Hepatocyte (in vitro differentiated cells): ENCODE measurements at regions not wholly inside any gene's neighbourhood (a gene's known extent, or its start where the extent isn't known, plus 50 kb on each side); places are given as distances from the start of the nearest gene placed in this dataset.
A peak's percentile ranks its signal among the peaks of the same experiment; 100 is the strongest.

Experiments
- DNase-seq: peaks from one replicate; pipeline ENCODE4 v3.0.0-alpha.2; 2016; ENCODE audit warnings: low spot score
- H2AFZ ChIP-seq: fragments of 200-600 bp; sonication (generic); 2 replicates; pipeline ENCODE4 v1.6.0; 2016; ENCODE audit warnings: antibody characterized with exemption, mild to moderate bottlenecking
- H3K27ac ChIP-seq: fragments of 200-600 bp; sonication (generic); 2 replicates; pipeline ENCODE4 v1.5.1; 2016; ENCODE audit warnings: mild to moderate bottlenecking
- H3K27me3 ChIP-seq: fragments of 200-600 bp; sonication (generic); 2 replicates; pipeline ENCODE4 v1.6.1; 2016
- H3K36me3 ChIP-seq: fragments of 200-600 bp; sonication (generic); replicated peaks from 2 replicates; pipeline ENCODE4 v1.5.1; 2016; ENCODE audit warnings: low read depth; ENCODE audit not compliant: insufficient read depth
- H3K4me1 ChIP-seq: fragments of 200-600 bp; sonication (generic); 2 replicates; pipeline ENCODE4 v1.5.1; 2016; ENCODE audit warnings: mild to moderate bottlenecking, moderate library complexity; ENCODE audit not compliant: insufficient read depth
- H3K4me2 ChIP-seq: fragments of 200-600 bp; sonication (generic); 2 replicates; pipeline ENCODE4 v1.6.0; 2016
- H3K4me3 ChIP-seq: fragments of 200-600 bp; sonication (generic); 2 replicates; pipeline ENCODE4 v1.5.1; 2016; ENCODE audit warnings: mild to moderate bottlenecking
- H3K79me2 ChIP-seq: fragments of 200-600 bp; sonication (generic); 2 replicates; pipeline ENCODE4 v1.6.0; 2017; ENCODE audit warnings: mild to moderate bottlenecking
- H3K9me2 ChIP-seq: fragments of 200-600 bp; sonication (generic); replicated peaks from 2 replicates; pipeline ENCODE4 v1.6.0; 2017; ENCODE audit warnings: mild to moderate bottlenecking; ENCODE audit not compliant: insufficient read depth
- H3K9me3 ChIP-seq: fragments of 200-600 bp; sonication (generic); 2 replicates; pipeline ENCODE4 v1.5.1; 2016; ENCODE audit warnings: low read depth, mild to moderate bottlenecking
- H4K20me1 ChIP-seq: fragments of 200-600 bp; sonication (generic); 2 replicates; pipeline ENCODE4 v1.6.0; 2016; ENCODE audit warnings: mild to moderate bottlenecking; ENCODE audit not compliant: insufficient read depth, poor library complexity, severe bottlenecking
- EZH2 ChIP-seq: fragments of 200-600 bp; sonication (generic); IDR thresholded peaks from 2 replicates; pipeline ENCODE4 v1.6.1; 2016; ENCODE audit warnings: antibody characterized with exemption, mild to moderate bottlenecking, borderline replicate concordance
- EZH2phosphoT487 ChIP-seq: fragments of 200-600 bp; sonication (generic); IDR thresholded peaks from one replicate; pipeline ENCODE4 v1.6.1; 2018; ENCODE audit warnings: antibody characterized with exemption, mild to moderate bottlenecking, low read depth, moderate library complexity; ENCODE audit not compliant: unreplicated experiment, severe bottlenecking
- WGBS: methylation state at CpG from one replicate; pipeline ENCODE4 v1.1.6; 2016; ENCODE audit warnings: low lambda C conversion rate; ENCODE audit errors: missing lambda C conversion rate; 5-methylcytosine and 5-hydroxymethylcytosine counted together
- TF ChIP-seq, protein P1 (sequence below): fragments of 200-600 bp; sonication (generic); IDR thresholded peaks from 2 replicates; pipeline ENCODE4 v1.5.1; 2016; ENCODE audit warnings: antibody characterized with exemption, mild to moderate bottlenecking; ENCODE audit not compliant: poor library complexity

DNA sequence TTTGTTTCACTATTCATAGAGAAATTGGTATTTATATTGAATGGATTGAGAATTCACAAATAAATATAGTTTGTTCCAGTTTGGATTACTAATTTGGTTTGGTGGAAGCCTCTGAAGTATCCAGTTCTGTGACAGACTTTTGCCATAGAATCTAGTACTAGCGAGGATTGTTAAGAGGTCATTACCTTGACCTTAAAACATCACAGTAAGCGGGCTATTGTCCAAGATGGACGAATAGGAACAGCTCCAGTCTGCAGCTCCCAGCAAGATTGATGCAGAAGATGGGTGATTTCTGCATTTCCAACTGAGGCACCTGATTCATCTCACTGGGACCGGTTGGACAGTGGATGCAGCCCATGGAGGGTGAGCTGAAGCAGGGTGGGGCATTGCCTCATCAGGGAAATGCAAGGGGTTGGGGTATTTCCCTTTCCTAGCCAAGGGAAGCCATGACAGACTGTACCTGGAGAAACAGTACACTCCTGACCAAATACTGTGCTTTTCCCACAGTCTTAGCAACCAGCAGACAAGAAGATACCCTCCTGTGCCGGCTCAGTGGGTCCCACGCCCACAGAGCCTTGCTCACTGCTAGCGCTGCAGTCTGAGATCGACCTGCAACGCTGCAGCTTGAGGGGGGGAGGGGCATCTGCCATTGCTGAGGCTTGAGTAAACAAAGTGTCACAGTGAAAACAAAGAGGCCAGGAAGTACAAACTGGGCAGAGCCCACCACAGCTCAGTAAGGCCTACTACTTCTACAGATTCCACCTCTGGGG lies 66.4 kb upstream of the NEDD9 start:
- Histone ChIP-seq H3K27me3 (no peaks in the 10 kb centered on the region), H3K27ac (peak overlapping the region; percentile 72), H3K4me2 (no peak overlapping the region), H3K4me3 (no peak overlapping the region), H3K9me3 (no peaks in the 10 kb centered on the region), H2AFZ (no peak overlapping the region), H4K20me1 (no peaks in the 10 kb centered on the region), H3K4me1 (peaks cover 14% of the 10 kb centered on the region), H3K36me3 (no peaks in the 10 kb centered on the region), H3K79me2 (no peaks in the 10 kb centered on the region), H3K9me2 (no peaks in the 10 kb centered on the region)
- 59% methylated on average over 9 of the region's 9 CpGs for WGBS
- TF ChIP-seq, protein P1, sequence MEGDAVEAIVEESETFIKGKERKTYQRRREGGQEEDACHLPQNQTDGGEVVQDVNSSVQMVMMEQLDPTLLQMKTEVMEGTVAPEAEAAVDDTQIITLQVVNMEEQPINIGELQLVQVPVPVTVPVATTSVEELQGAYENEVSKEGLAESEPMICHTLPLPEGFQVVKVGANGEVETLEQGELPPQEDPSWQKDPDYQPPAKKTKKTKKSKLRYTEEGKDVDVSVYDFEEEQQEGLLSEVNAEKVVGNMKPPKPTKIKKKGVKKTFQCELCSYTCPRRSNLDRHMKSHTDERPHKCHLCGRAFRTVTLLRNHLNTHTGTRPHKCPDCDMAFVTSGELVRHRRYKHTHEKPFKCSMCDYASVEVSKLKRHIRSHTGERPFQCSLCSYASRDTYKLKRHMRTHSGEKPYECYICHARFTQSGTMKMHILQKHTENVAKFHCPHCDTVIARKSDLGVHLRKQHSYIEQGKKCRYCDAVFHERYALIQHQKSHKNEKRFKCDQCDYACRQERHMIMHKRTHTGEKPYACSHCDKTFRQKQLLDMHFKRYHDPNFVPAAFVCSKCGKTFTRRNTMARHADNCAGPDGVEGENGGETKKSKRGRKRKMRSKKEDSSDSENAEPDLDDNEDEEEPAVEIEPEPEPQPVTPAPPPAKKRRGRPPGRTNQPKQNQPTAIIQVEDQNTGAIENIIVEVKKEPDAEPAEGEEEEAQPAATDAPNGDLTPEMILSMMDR, result no peak
- TF ChIP-seq EZH2, result no peak
- no peak for TF ChIP-seq EZH2phosphoT487
- peak; percentile 67 for DNase-seq

DNA sequence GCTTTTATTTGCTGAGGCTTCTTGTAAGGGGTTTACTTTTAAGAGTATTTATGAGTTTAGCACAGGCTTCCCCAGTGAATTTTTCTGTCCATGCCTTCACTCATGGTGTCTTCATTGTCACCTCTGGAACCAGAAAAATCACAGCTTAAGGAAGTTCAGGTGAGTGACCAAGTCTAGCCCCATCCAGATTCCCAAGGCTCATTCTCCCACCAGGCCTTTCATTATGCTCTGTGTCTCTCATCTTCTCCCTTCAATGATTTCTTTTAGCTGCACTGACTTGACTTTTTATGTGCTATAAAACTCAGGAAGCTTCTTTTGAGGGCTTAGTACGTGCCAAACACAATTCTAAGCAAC lies 64.9 kb upstream of the NEDD9 start:
- peak overlapping the region; percentile 61 for H3K27ac ChIP-seq

DNA sequence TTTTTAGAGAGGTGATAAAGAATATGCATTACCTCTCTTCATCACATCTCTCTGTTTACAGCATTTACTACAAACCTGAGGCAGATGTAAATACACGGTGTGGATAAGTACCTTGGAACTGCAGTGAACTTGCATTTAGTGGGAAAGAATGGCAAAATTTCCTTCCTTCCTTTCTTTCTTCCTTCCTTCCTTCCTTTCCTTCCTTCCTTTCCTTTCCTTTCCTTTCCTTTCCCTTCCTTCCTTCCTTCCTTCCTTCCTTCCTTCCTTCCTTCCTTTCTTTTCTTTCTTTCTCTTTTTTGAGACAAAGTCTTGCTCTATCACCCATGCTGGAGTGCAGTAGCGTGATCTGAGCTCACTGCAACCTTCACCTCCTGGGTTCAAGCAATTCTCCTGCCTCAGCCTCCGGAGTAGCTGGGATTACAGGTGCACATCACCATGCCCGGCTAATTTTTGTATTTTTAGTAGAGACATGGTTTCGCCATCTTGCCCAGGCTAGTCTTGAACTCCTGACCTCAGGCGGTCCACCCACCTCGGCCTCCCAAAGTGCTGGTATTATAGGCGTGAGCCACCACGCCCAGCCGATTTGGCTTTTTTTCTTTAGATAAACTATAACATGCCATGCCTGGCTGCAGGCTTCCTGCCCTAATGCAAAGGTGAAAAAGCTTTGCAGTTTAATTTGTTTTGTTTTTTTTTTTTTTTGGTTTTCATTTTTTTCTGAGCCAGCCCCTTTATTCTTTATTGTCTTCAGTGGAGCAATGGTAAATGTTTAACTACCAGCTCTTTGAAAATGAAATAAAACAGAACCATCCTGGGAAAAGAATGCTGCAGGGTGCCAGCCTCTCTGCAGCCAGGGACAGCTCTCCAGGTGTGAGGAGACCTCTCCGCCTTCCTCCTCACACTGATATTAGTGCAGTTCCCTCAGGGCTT lies 64.2 kb upstream of the NEDD9 start:
- WGBS, result 76% methylated on average over 11 of the region's 11 CpGs
- Histone ChIP-seq H3K4me3 (no peak overlapping the region), H3K9me3 (no peaks in the 10 kb centered on the region), H2AFZ (no peak overlapping the region), H3K79me2 (no peaks in the 10 kb centered on the region), H3K27me3 (no peaks in the 10 kb centered on the region), H3K9me2 (no peaks in the 10 kb centered on the region), H4K20me1 (no peaks in the 10 kb centered on the region), H3K27ac (peak overlapping the region; percentile 61), H3K4me2 (peak overlapping the region; percentile 2), H3K36me3 (no peaks in the 10 kb centered on the region), H3K4me1 (peaks cover 18% of the 10 kb centered on the region)
- TF ChIP-seq EZH2, result no peak
- TF ChIP-seq, protein P1, result no peak
- TF ChIP-seq EZH2phosphoT487, result no peak
- peak; percentile 33 for DNase-seq

More for the DNA sequence above, 64.9 kb upstream of the NEDD9 start:
- Histone ChIP-seq H3K9me3 (no peaks in the 10 kb centered on the region), H4K20me1 (no peaks in the 10 kb centered on the region), H3K4me1 (peaks cover 14% of the 10 kb centered on the region), H3K27me3 (no peaks in the 10 kb centered on the region), H3K79me2 (no peaks in the 10 kb centered on the region), H3K4me3 (no peak overlapping the region), H3K9me2 (no peaks in the 10 kb centered on the region), H3K36me3 (no peaks in the 10 kb centered on the region), H2AFZ (no peak overlapping the region), H3K4me2 (peak overlapping the region; percentile 2)
- no peak for DNase-seq
- TF ChIP-seq, protein P1, result no peak
- no peak for TF ChIP-seq EZH2
- no peak for TF ChIP-seq EZH2phosphoT487
- WGBS, result 46% methylated on average over 1 of the region's 1 CpG
